ENCODE measurements at regions not wholly inside any gene's neighbourhood (a gene's known extent, or its start where the extent isn't known, plus 50 kb on each side); places are given as distances from the start of the nearest gene placed in this dataset.

DNA sequence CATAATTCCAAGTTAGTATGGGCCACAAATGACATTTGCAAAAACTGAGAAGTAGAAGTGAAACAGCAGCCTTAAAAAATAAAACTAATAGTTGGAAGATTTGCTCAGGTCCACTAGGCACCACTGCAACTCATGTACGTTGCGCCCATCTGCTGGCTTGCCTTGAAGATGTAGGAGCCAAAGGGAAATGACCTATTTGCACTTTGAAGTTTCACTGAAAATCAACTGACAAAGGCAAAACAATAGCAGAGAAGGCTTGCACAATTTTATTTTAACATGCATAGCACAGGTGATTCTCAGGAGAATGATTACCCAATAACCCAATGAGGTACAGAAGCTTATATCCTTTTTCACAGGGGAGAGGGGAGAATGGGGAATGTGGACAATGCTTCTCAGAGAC lies 170.1 kb upstream of the USP25 start:
- H3K4me1 Mint-ChIP-seq (ENCODE audit: unreplicated experiment): peaks cover 3% of the 10 kb centered on the region
- no peaks in the 10 kb centered on the region for H3K36me3 Mint-ChIP-seq (ENCODE audit: low read depth, unreplicated experiment)
- DNase-seq (ENCODE audit: low spot score): no peak
- H3K27ac Mint-ChIP-seq (ENCODE audit: unreplicated experiment): no peak overlapping the region
- TF ChIP-seq, protein P1, sequence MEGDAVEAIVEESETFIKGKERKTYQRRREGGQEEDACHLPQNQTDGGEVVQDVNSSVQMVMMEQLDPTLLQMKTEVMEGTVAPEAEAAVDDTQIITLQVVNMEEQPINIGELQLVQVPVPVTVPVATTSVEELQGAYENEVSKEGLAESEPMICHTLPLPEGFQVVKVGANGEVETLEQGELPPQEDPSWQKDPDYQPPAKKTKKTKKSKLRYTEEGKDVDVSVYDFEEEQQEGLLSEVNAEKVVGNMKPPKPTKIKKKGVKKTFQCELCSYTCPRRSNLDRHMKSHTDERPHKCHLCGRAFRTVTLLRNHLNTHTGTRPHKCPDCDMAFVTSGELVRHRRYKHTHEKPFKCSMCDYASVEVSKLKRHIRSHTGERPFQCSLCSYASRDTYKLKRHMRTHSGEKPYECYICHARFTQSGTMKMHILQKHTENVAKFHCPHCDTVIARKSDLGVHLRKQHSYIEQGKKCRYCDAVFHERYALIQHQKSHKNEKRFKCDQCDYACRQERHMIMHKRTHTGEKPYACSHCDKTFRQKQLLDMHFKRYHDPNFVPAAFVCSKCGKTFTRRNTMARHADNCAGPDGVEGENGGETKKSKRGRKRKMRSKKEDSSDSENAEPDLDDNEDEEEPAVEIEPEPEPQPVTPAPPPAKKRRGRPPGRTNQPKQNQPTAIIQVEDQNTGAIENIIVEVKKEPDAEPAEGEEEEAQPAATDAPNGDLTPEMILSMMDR (IDR thresholded peaks at IDR 0.05; ENCODE audit: unreplicated experiment): no peak
- peaks cover 8% of the 10 kb centered on the region for H3K27me3 Mint-ChIP-seq (ENCODE audit: unreplicated experiment)
- no peaks in the 10 kb centered on the region for H3K9me3 Mint-ChIP-seq (ENCODE audit: unreplicated experiment)
- no peak overlapping the region for H3K4me3 Mint-ChIP-seq (ENCODE audit: unreplicated experiment)

DNA sequence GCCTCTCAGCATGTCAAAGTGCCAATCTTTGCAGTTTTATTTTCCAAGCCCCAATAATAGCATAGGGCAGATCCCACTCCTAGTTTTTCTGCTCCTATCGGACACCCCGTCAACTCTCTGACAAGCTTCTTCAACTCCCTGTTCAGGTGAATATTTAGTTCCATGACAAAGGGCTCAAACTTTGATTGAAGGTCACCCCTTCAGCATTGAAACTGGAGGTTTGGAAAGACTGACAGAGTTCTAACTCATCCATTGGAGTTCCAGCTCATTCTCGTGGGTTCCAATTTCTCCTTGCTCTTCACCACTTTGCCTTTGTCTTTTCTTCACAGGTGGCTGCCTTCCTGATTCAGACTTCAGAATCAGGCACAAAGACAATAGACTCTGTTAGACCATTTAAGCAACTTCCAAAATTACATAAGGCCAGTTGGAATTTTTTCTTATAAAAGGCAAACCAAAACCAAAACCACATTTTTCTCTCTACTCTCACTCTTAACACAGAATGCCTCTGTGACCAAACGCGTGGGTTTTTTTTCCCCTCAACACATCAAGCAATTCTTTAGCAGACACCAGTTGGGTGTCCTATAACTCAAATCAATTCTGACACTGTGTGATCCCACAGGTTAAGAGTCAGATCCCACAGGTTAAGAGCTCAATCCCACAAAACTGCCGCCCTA lies 169.3 kb upstream of the USP25 start:
- TF ChIP-seq, protein P1 (IDR thresholded peaks at IDR 0.05; ENCODE audit: unreplicated experiment): no peak
- H3K36me3 Mint-ChIP-seq (ENCODE audit: low read depth, unreplicated experiment): no peaks in the 10 kb centered on the region
- H3K27ac Mint-ChIP-seq (ENCODE audit: unreplicated experiment): no peak overlapping the region
- H3K9me3 Mint-ChIP-seq (ENCODE audit: unreplicated experiment): no peaks in the 10 kb centered on the region
- no peak for DNase-seq (ENCODE audit: low spot score)
- H3K27me3 Mint-ChIP-seq (ENCODE audit: unreplicated experiment): peaks cover 8% of the 10 kb centered on the region
- peaks cover 8% of the 10 kb centered on the region for H3K4me1 Mint-ChIP-seq (ENCODE audit: unreplicated experiment)
- no peak overlapping the region for H3K4me3 Mint-ChIP-seq (ENCODE audit: unreplicated experiment)

DNA sequence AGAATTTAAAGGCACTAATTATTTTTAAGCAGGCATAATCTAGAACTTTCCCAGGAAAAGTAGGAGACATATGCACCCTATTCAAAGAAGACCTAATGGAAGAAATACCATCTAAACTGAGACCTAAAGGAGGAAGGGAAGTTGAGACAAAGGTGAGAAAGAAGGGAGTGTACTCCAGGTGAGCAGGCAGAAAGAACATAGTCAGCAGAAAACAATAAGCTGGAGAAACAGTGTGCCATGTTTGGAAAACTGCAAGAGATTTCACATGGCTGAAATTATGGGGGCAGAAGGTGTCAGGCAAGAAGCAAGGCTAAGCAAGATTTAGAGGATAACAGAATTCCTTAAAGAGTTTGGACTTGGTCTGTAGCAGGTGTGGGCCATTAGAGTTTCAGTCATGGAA lies 167.0 kb upstream of the USP25 start:
- Mint-ChIP-seq H3K36me3 (ENCODE audit: low read depth, unreplicated experiment) (no peaks in the 10 kb centered on the region), H3K4me1 (ENCODE audit: unreplicated experiment) (peaks cover 11% of the 10 kb centered on the region), H3K27me3 (ENCODE audit: unreplicated experiment) (peaks cover 8% of the 10 kb centered on the region)

DNA sequence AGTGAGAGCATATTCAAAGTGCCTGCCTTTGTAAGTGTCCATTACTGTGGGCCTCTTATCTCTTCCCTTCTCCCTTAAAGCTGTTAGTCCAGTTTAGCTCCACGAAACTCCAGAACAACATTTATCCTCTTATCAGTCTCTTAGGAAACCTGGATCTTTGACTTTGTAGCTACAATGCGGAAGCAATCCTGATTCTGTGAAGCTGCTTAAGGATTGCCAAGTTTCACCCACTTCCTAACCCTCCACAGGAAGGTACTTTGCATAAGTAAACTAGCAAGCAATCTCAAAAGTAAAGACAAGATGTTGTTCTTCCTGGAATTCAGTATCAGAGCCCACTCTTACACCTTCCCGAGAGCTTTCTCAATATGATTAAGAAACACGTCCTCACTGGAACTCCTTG lies 164.9 kb upstream of the USP25 start:
- Mint-ChIP-seq H3K27ac (ENCODE audit: unreplicated experiment) (no peak overlapping the region), H3K4me3 (ENCODE audit: unreplicated experiment) (no peak overlapping the region)

More for the DNA sequence above, 167.0 kb upstream of the USP25 start:
- TF ChIP-seq, protein P1 (IDR thresholded peaks at IDR 0.05; ENCODE audit: unreplicated experiment): no peak
- DNase-seq (ENCODE audit: low spot score): no peak
- Mint-ChIP-seq H3K4me3 (ENCODE audit: unreplicated experiment) (no peak overlapping the region), H3K27ac (ENCODE audit: unreplicated experiment) (no peak overlapping the region), H3K9me3 (ENCODE audit: unreplicated experiment) (no peaks in the 10 kb centered on the region)

DNA sequence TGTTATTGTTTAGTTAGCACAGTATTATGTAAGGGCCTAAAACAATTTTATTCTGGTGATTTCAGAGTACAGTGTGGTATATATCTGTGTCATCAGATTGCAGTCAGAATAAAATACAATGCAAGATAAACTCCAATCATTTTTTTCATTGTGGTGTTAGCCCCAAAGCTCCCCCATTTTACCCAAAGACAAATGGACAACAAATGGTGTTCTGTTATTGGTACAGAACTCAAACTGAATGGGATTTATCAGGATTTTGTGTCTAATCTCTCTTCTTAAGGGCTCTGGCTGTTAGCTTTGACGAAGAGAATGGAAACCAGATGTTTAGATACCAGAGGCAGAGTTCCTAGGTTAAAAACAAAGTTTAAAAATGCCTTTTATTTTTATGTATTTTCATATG lies 163.1 kb upstream of the USP25 start:
- DNase-seq (ENCODE audit: low spot score): no peak
- no peak overlapping the region for H3K27ac Mint-ChIP-seq (ENCODE audit: unreplicated experiment)
- no peak overlapping the region for H3K4me3 Mint-ChIP-seq (ENCODE audit: unreplicated experiment)
- H3K9me3 Mint-ChIP-seq (ENCODE audit: unreplicated experiment): no peaks in the 10 kb centered on the region
- H3K4me1 Mint-ChIP-seq (ENCODE audit: unreplicated experiment): peaks cover 11% of the 10 kb centered on the region
- no peaks in the 10 kb centered on the region for H3K36me3 Mint-ChIP-seq (ENCODE audit: low read depth, unreplicated experiment)
- peaks cover 8% of the 10 kb centered on the region for H3K27me3 Mint-ChIP-seq (ENCODE audit: unreplicated experiment)
- TF ChIP-seq, protein P1 (IDR thresholded peaks at IDR 0.05; ENCODE audit: unreplicated experiment): no peak

More for the DNA sequence above, 164.9 kb upstream of the USP25 start:
- H3K27me3 Mint-ChIP-seq (ENCODE audit: unreplicated experiment): peaks cover 8% of the 10 kb centered on the region
- TF ChIP-seq, protein P1 (IDR thresholded peaks at IDR 0.05; ENCODE audit: unreplicated experiment): no peak
- peaks cover 11% of the 10 kb centered on the region for H3K4me1 Mint-ChIP-seq (ENCODE audit: unreplicated experiment)
- no peaks in the 10 kb centered on the region for H3K36me3 Mint-ChIP-seq (ENCODE audit: low read depth, unreplicated experiment)
- no peaks in the 10 kb centered on the region for H3K9me3 Mint-ChIP-seq (ENCODE audit: unreplicated experiment)
- DNase-seq (ENCODE audit: low spot score): no peak

Data from endothelial cell (in vitro differentiated cells).